IMR-90 (cell line): ENCODE measurements at regions not wholly inside any gene's neighbourhood (a gene's known extent, or its start where the extent isn't known, plus 50 kb on each side); places are given as distances from the start of the nearest gene placed in this dataset.

ENCODE experiments used
- BHLHE40 ChIP-seq: fragments of 150-350 bp; IDR thresholded peaks from 2 replicates; pipeline ENCODE4 v1.6.1; 2016; ENCODE audit warnings: mild to moderate bottlenecking, low read depth, low read length
- CEBPB ChIP-seq: IDR thresholded peaks from 2 replicates; pipeline ENCODE4 v1.6.1; 2012; ENCODE audit warnings: low read depth, low read length, improper control_type of control experiment
- CHD1 ChIP-seq: IDR thresholded peaks from 2 replicates; pipeline ENCODE4 v1.6.1; 2012; ENCODE audit warnings: low read depth, low read length, improper control_type of control experiment
- FOS ChIP-seq: fragments of 150-350 bp; IDR thresholded peaks from 2 replicates; pipeline ENCODE4 v1.6.1; 2016; ENCODE audit warnings: low read depth, low read length
- MAZ ChIP-seq: IDR thresholded peaks from 2 replicates; pipeline ENCODE4 v1.6.1; 2012; ENCODE audit warnings: low read depth, mild to moderate bottlenecking, low read length, improper control_type of control experiment, moderate library complexity, borderline replicate concordance
- MXI1 ChIP-seq: IDR thresholded peaks from 2 replicates; pipeline ENCODE4 v1.6.1; 2012; ENCODE audit warnings: low read depth, mild to moderate bottlenecking, low read length, moderate library complexity, borderline replicate concordance
- NFE2L2 ChIP-seq: fragments of 150-350 bp; IDR thresholded peaks from 2 replicates; pipeline ENCODE4 v1.6.1; 2016; ENCODE audit warnings: low read depth, mild to moderate bottlenecking, low read length
- POLR2A ChIP-seq: IDR thresholded peaks from 2 replicates; pipeline ENCODE4 v1.6.1; 2012; ENCODE audit warnings: mild to moderate bottlenecking, low read depth, low read length
- RAD21 ChIP-seq: IDR thresholded peaks from 2 replicates; pipeline ENCODE4 v1.6.1; 2012; ENCODE audit warnings: low read length, improper control_type of control experiment
- TF ChIP-seq, protein P1 (sequence below): conservative IDR thresholded peaks from 2 replicates; pipeline ENCODE4 v1.5.1; 2012; ENCODE audit warnings: mild to moderate bottlenecking, low read depth, low read length, improper control_type of control experiment
- TF ChIP-seq, protein P2 (sequence below): fragments of 150-350 bp; IDR thresholded peaks from 2 replicates; pipeline ENCODE4 v1.6.1; 2016; ENCODE audit warnings: low read depth, mild to moderate bottlenecking, low read length, moderate library complexity, borderline replicate concordance
- TF ChIP-seq, protein P3 (sequence below): fragments of 150-350 bp; IDR thresholded peaks from 2 replicates; pipeline ENCODE4 v1.6.1; 2017; ENCODE audit warnings: mild to moderate bottlenecking, antibody characterized with exemption, low read length, low read depth

DNA sequence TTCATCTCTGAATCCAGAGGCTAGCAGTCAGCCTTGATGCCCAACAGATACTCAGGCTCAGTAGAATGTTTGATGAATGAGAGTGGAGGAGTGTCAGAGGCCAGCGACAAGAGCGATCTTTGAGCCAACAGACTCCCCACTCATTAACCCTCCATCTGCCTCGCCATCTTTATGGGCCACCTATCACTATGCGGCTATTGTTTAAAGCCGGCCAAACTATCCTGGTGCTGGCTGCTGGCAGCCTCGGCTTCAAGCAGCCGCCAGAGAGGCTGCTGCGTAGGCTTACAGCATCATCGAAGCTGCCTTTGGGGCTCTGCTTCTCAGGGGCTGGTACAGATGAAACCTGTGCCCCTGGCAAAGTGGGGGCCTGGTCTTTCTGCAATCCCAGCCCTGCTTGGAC is 525.6 kb downstream of the INSC start:
- TF ChIP-seq, protein P1, sequence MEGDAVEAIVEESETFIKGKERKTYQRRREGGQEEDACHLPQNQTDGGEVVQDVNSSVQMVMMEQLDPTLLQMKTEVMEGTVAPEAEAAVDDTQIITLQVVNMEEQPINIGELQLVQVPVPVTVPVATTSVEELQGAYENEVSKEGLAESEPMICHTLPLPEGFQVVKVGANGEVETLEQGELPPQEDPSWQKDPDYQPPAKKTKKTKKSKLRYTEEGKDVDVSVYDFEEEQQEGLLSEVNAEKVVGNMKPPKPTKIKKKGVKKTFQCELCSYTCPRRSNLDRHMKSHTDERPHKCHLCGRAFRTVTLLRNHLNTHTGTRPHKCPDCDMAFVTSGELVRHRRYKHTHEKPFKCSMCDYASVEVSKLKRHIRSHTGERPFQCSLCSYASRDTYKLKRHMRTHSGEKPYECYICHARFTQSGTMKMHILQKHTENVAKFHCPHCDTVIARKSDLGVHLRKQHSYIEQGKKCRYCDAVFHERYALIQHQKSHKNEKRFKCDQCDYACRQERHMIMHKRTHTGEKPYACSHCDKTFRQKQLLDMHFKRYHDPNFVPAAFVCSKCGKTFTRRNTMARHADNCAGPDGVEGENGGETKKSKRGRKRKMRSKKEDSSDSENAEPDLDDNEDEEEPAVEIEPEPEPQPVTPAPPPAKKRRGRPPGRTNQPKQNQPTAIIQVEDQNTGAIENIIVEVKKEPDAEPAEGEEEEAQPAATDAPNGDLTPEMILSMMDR: no peak
- TF ChIP-seq, protein P2, sequence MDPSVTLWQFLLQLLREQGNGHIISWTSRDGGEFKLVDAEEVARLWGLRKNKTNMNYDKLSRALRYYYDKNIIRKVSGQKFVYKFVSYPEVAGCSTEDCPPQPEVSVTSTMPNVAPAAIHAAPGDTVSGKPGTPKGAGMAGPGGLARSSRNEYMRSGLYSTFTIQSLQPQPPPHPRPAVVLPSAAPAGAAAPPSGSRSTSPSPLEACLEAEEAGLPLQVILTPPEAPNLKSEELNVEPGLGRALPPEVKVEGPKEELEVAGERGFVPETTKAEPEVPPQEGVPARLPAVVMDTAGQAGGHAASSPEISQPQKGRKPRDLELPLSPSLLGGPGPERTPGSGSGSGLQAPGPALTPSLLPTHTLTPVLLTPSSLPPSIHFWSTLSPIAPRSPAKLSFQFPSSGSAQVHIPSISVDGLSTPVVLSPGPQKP: no peak
- TF ChIP-seq CEBPB (no peak), NFE2L2 (no peak), POLR2A (no peak), MAZ (no peak), RAD21 (no peak), CHD1 (no peak), FOS (no peak), BHLHE40 (no peak), MXI1 (no peak)
- TF ChIP-seq, protein P3, sequence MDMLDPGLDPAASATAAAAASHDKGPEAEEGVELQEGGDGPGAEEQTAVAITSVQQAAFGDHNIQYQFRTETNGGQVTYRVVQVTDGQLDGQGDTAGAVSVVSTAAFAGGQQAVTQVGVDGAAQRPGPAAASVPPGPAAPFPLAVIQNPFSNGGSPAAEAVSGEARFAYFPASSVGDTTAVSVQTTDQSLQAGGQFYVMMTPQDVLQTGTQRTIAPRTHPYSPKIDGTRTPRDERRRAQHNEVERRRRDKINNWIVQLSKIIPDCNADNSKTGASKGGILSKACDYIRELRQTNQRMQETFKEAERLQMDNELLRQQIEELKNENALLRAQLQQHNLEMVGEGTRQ: no peak
